ENCODE measurements at regions not wholly inside any gene's neighbourhood (a gene's known extent, or its start where the extent isn't known, plus 50 kb on each side); places are given as distances from the start of the nearest gene placed in this dataset.

DNA sequence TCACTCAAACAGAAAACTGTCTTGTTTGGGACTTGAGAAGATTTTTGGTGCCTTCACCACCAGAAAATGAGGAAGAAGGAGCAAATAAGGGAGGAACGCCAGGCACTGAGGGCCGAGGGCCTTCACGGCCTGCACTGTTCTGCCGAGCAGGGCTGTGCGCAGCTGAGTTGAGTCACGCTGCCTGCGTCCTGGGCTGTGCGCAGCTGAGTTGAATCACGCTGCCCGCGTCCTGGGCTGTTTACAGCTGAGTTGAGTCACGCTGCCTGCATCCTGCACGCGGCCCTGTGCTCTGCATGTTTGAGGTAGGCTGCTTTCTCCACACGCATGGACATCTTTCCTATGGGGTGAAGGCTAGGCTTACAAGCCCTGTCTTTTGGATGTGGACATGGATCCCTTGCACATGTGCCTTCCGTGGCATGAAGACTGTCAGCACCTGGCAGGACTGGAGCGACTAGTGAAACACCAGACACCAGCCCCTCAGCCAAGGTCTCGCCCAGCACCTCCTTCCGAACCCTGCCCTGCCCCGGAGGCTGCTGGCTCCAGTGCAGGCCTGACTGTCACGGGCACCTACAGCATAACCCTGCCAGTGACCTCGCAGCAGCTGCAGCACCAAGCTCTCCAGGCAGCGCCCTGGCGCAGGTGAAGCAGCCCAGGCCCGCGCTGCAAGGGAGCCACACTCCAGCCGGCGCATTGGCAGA is 96.7 kb downstream of the HTR5A start:
- TF ChIP-seq CTCF (IDR thresholded peaks at IDR 0.05; ENCODE audit: insufficient read depth, low read depth, low read length, missing control alignments) = no peak
- H3K4me3 ChIP-seq (ENCODE audit: low read length) = no peak overlapping the region
- peak; percentile 88 for DNase-seq (ENCODE audit: low read depth)

DNA sequence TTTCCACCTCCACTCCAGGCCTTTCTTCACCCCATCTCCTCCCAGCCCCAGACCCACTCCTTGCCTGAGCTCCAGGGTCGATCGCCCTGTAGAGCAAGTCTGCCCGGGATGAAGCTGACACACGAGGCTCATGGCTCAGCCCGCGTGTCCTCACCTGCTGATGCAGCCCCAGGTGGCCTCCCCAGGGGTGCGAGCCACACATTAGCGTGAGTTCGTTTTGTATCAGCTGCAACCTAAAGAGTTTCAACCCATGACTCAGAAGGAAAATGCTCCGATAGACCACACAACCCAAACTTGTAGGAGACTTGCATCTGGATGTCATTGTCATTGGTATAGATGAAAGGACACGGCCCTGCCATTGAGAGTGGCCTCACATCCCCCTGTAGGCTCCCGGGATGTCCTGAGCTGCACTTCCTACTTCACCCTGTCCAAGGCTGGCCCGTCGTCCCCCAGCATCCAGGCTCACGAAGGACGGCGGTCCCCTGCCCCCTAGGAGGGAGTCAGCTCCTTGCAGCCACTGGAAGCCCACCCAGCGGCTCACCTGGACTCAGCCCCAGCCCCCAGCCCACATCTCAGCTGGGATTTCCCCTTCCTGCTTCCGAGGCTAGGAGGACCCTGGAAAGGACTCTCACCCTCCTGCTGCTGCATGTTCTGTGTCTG is 97.7 kb downstream of the HTR5A start:
- no peak for DNase-seq (ENCODE audit: low read depth)
- no peak for TF ChIP-seq CTCF (IDR thresholded peaks at IDR 0.05; ENCODE audit: insufficient read depth, low read depth, low read length, missing control alignments)
- no peak overlapping the region for H3K4me3 ChIP-seq (ENCODE audit: low read length)

GRCh38 chr7:155168597-155169480 is 98.7 kb downstream of the HTR5A start:
- no peak for TF ChIP-seq CTCF (IDR thresholded peaks at IDR 0.05; ENCODE audit: insufficient read depth, low read depth, low read length, missing control alignments)
- DNase-seq (ENCODE audit: low read depth) = peak; percentile 16
- H3K4me3 ChIP-seq (ENCODE audit: low read length) = no peak overlapping the region

DNA sequence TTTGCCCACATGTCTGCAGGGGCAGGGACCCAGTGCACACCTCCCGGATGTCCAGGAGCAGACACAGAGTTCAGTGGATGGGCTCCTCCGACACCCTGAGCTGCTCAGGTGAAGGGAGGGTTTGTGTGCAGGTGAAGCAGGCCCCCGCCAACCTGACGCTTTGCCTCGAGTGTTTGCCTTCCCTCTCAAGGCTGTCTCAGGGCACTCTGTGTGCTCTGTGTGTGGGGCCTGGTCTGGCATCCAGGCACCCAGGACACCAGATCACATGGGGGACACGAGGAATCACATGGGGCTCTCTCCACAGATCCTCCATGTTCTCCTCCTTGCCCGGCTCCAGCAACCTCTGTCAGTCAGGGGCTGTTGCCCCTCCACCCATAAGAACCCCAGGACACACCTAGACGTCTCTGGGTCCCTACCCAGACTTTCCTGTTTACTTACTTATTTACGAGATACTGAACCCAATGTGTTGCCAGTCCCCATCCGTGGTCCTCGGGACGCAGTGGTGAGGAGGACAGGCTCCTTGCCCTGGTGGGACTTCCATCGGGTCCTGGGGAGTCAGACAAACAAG is 99.5 kb downstream of the HTR5A start:
- no peak overlapping the region for H3K4me3 ChIP-seq (ENCODE audit: low read length)
- TF ChIP-seq CTCF (IDR thresholded peaks at IDR 0.05; ENCODE audit: insufficient read depth, low read depth, low read length, missing control alignments) = no peak
- DNase-seq (ENCODE audit: low read depth) = no peak

GRCh38 chr7:155170331-155170730 is 100.2 kb downstream of the HTR5A start:
- no peak overlapping the region for H3K4me3 ChIP-seq (ENCODE audit: low read length)
- no peak for TF ChIP-seq CTCF (IDR thresholded peaks at IDR 0.05; ENCODE audit: insufficient read depth, low read depth, low read length, missing control alignments)
- no peak for DNase-seq (ENCODE audit: low read depth)

DNA sequence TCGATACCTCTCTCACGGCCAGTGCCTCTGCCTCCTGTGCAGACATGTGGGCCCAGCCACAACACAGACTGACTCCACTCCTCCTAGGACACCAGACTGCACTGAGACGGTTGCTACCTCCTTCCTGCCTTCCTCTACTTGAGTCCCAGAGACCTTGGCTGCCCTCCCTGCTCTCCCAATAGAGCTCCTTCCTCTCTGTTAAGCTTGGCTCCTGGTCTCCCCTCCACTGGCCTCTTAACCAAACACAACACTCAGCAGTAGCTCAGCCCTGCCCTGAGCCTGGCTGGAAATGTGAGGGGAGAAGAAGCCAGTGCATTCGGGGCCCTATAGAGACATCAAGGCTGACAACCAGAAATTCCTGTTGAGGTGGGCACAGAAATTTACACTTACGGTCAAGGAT is 102.0 kb downstream of the HTR5A start:
- no peak overlapping the region for H3K4me3 ChIP-seq (ENCODE audit: low read length)
- TF ChIP-seq CTCF (IDR thresholded peaks at IDR 0.05; ENCODE audit: insufficient read depth, low read depth, low read length, missing control alignments) = no peak
- no peak for DNase-seq (ENCODE audit: low read depth)
